ENCODE measurements at regions not wholly inside any gene's neighbourhood (a gene's known extent, or its start where the extent isn't known, plus 50 kb on each side); places are given as distances from the start of the nearest gene placed in this dataset.
"Not testable (repeated sequence)": the region's sequence is repeated elsewhere in the genome, so short reads cannot be mapped to it uniquely, and the experiment has no call there.

- DNase-seq: no peak
Measured at GRCh38 chr5:21024966-21025365, 1037.0 kb upstream of the CDH18 start.

GRCh38 chr5:21013237-21013636 lies 1025.2 kb upstream of the CDH18 start:
- no peak for DNase-seq

GRCh38 chr5:21007781-21008180 lies 1019.8 kb upstream of the CDH18 start:
- DNase-seq: no peak

- DNase-seq: not testable (repeated sequence)
Measured at GRCh38 chr5:20988933-20989332, 1000.9 kb upstream of the CDH18 start.

GRCh38 chr5:20985754-20986153 lies 997.8 kb upstream of the CDH18 start:
- DNase-seq: no peak

- no peak for DNase-seq
Measured at GRCh38 chr5:20974426-20974825, 986.4 kb upstream of the CDH18 start.

- peak; percentile 32 for DNase-seq
Measured at GRCh38 chr5:20972419-20972925, 984.5 kb upstream of the CDH18 start.

- no peak for DNase-seq
Measured at GRCh38 chr5:20959347-20959746, 971.3 kb upstream of the CDH18 start.

- DNase-seq: no peak
Measured at GRCh38 chr5:20958641-20959040, 970.6 kb upstream of the CDH18 start.

GRCh38 chr5:20956134-20956533 lies 968.1 kb upstream of the CDH18 start:
- DNase-seq: no peak

GRCh38 chr5:20949636-20950035 lies 961.6 kb upstream of the CDH18 start:
- no peak for DNase-seq

GRCh38 chr5:20943183-20943971 lies 955.4 kb upstream of the CDH18 start:
- not testable (repeated sequence) for DNase-seq

GRCh38 chr5:20942603-20943002 lies 954.6 kb upstream of the CDH18 start:
- DNase-seq: not testable (repeated sequence)

GRCh38 chr5:20940786-20941185 lies 952.8 kb upstream of the CDH18 start:
- DNase-seq: not testable (repeated sequence)

- not testable (repeated sequence) for DNase-seq
Measured at GRCh38 chr5:20890936-20891335, 902.9 kb upstream of the CDH18 start.

GRCh38 chr5:20875726-20876125 lies 887.7 kb upstream of the CDH18 start:
- DNase-seq: not testable (repeated sequence)

- DNase-seq: not testable (repeated sequence)
Measured at GRCh38 chr5:20865892-20866291, 877.9 kb upstream of the CDH18 start.

GRCh38 chr5:20833081-20833627 lies 845.2 kb upstream of the CDH18 start:
- DNase-seq: no peak

- no peak for DNase-seq
Measured at GRCh38 chr5:20832204-20833080, 844.4 kb upstream of the CDH18 start.

GRCh38 chr5:20825951-20826350 lies 838.0 kb upstream of the CDH18 start:
- not testable (repeated sequence) for DNase-seq

GRCh38 chr5:20797216-20797615 lies 809.2 kb upstream of the CDH18 start:
- not testable (repeated sequence) for DNase-seq

- DNase-seq: not testable (repeated sequence)
Measured at GRCh38 chr5:20784755-20785154, 796.8 kb upstream of the CDH18 start.

GRCh38 chr5:20783484-20783883 lies 795.5 kb upstream of the CDH18 start:
- not testable (repeated sequence) for DNase-seq
